ENCODE measurements at regions not wholly inside any gene's neighbourhood (a gene's known extent, or its start where the extent isn't known, plus 50 kb on each side); places are given as distances from the start of the nearest gene placed in this dataset.

DNA sequence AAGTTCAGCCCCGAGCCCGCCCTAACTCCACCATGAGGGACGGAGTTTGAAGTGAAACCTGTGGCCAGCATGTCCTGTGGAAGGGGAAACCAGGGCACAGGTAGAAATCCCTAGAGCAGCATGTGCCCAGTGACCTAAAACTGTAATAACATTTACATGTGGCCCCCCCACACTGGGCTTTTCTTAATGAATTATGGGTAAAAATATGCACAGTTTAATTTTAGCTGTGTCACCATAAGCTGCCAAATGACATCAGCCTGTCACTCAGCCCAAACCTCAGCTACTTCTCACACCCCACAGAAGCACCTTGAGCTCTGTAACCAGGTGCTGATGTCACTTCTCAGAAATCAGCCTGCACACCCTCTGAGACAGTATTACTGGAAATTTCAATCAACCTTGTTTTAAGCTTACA lies 50.0 kb upstream of the SLC19A1 start:
- no peak for DNase-seq
- Histone ChIP-seq H3K4me1 (no peaks in the 10 kb centered on the region), H3K4me3 (no peak overlapping the region), H3K27ac (no peak overlapping the region), H3K27me3 (no peaks in the 10 kb centered on the region), H3K9me3 (no peaks in the 10 kb centered on the region), H3K36me3 (ENCODE audit: low read depth, missing control alignments) (no peaks in the 10 kb centered on the region)
- no peak for TF ChIP-seq POLR2A (IDR thresholded peaks at IDR 0.05)
- TF ChIP-seq, protein P1, sequence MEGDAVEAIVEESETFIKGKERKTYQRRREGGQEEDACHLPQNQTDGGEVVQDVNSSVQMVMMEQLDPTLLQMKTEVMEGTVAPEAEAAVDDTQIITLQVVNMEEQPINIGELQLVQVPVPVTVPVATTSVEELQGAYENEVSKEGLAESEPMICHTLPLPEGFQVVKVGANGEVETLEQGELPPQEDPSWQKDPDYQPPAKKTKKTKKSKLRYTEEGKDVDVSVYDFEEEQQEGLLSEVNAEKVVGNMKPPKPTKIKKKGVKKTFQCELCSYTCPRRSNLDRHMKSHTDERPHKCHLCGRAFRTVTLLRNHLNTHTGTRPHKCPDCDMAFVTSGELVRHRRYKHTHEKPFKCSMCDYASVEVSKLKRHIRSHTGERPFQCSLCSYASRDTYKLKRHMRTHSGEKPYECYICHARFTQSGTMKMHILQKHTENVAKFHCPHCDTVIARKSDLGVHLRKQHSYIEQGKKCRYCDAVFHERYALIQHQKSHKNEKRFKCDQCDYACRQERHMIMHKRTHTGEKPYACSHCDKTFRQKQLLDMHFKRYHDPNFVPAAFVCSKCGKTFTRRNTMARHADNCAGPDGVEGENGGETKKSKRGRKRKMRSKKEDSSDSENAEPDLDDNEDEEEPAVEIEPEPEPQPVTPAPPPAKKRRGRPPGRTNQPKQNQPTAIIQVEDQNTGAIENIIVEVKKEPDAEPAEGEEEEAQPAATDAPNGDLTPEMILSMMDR (IDR thresholded peaks at IDR 0.05): no peak
- WGBS, 2 donors: 46 to 75% methylated on average over 3 of the region's 3 CpGs
- intact Hi-C loops (cut with DNase I; ENCODE audit: low total_unique reads): loop anchor here (5.0 kb wide), 1 partner anchor 35 kb away; no protein-coding TSS in a partner anchor

DNA sequence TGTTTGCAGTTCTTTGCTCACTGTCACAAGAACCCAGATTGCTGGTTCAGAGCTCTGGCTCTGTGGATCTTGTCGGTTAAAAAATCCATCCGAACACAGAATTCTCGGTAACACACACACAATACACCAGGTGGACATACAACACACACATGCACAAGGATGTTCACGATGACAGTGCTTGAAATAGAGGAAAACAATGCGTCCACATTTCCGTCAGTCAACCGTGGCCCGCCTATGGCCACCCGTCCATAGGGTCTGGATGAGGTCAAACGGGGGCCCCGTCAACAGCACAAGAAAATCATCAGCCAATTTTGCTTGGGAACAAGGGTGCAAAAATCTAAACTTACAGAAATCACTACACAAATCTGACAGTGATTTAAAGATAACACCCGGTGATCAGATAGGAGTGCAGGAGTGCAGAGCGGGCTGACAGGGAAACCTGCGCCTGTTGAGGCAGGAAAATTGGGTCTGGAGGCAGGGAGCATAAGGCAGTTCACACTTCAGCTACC lies 50.4 kb upstream of the SLC19A1 start:
- intact Hi-C loops (cut with DNase I; ENCODE audit: low total_unique reads): loop anchor here (5.0 kb wide), 1 partner anchor 35 kb away; no protein-coding TSS in a partner anchor
- no peaks in the 10 kb centered on the region for H3K27me3 ChIP-seq
- 74 to 78% methylated on average over 14 of the region's 14 CpGs for WGBS, 2 donors
- no peak for TF ChIP-seq POLR2A (IDR thresholded peaks at IDR 0.05)
- TF ChIP-seq, protein P1 (IDR thresholded peaks at IDR 0.05): no peak
- no peaks in the 10 kb centered on the region for H3K36me3 ChIP-seq (ENCODE audit: low read depth, missing control alignments)
- no peak for DNase-seq
- no peak overlapping the region for H3K4me3 ChIP-seq
- H3K27ac ChIP-seq: no peak overlapping the region
- no peaks in the 10 kb centered on the region for H3K9me3 ChIP-seq
- H3K4me1 ChIP-seq: no peaks in the 10 kb centered on the region

DNA sequence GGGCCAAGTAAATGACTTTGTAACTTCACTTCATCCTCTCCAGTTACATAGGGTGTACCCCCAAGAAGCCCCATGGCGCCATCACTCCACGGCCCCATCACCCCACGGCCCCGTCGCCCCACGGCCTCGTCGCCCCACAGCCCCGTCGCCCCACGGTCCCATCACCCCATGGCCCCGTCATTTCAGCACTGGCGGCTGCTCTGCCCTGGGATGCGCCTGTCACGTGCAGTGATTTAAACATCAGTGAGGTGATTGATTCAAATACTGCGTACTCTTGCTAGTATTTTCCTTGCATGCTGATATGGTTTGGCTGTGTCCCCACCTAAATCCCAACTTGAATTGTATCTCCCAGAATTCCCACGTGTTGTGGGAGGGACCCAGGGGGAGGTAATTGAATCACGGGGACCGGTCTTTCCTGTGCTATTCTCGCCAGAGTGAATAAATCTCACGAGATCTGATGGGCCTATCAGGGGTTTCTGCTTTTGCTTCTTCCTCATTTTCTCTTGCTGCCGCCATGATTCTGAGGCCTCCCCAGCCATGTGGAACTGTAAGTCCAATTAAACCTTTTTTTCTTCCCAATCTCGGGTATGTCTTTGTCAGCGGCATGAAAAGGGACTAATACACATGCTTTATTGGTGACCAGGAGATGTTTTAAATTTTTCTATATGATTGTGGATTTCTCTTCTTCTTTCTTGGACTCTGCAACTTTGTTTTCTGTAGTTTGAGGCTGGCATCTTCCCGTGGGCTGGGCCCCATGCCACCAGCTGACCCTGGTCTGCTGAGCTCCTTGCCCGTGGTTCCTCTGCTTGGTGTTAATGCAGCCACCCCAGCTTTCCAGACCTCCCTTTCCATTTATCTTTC lies 50.1 kb upstream of the PCBP3 start:
- no peaks in the 10 kb centered on the region for H3K4me1 ChIP-seq
- H3K4me3 ChIP-seq: no peak overlapping the region
- no peak for TF ChIP-seq POLR2A (IDR thresholded peaks at IDR 0.05)
- TF ChIP-seq, protein P1 (IDR thresholded peaks at IDR 0.05): no peak
- 61 to 70% methylated on average over 26 of the region's 26 CpGs for WGBS, 2 donors
- no peak overlapping the region for H3K27ac ChIP-seq
- intact Hi-C loops (cut with DNase I; ENCODE audit: low total_unique reads): loop anchor here (5.0 kb wide), 1 partner anchor 36 kb away; no protein-coding TSS in a partner anchor
- H3K9me3 ChIP-seq: no peaks in the 10 kb centered on the region
- peak; percentile 31 for DNase-seq
- no peaks in the 10 kb centered on the region for H3K27me3 ChIP-seq
- no peaks in the 10 kb centered on the region for H3K36me3 ChIP-seq (ENCODE audit: low read depth, missing control alignments)

Data from testis (tissue), 2 donors.